ENCODE measurements at regions not wholly inside any gene's neighbourhood (a gene's known extent, or its start where the extent isn't known, plus 50 kb on each side); places are given as distances from the start of the nearest gene placed in this dataset.

DNA sequence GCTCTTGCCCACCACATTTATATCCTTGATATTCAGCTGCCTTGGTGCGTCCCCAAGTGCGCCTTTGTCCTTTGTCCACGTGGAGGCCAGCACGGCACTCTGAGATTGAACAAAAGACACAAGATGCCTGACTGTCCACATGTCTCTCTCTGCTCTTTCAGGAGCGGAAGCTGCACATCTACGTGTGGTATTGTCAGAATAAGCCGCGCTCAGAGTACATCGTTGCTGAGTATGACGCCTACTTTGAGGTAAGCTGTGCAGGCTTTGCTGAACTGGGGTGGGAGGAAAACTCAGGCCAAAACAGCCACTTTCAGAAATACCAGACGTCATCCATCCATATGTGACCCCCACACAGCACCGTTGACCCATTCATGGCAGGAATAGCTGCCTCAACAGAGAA is 72.0 kb upstream of the UMPS start:
- TF ChIP-seq, protein P1, sequence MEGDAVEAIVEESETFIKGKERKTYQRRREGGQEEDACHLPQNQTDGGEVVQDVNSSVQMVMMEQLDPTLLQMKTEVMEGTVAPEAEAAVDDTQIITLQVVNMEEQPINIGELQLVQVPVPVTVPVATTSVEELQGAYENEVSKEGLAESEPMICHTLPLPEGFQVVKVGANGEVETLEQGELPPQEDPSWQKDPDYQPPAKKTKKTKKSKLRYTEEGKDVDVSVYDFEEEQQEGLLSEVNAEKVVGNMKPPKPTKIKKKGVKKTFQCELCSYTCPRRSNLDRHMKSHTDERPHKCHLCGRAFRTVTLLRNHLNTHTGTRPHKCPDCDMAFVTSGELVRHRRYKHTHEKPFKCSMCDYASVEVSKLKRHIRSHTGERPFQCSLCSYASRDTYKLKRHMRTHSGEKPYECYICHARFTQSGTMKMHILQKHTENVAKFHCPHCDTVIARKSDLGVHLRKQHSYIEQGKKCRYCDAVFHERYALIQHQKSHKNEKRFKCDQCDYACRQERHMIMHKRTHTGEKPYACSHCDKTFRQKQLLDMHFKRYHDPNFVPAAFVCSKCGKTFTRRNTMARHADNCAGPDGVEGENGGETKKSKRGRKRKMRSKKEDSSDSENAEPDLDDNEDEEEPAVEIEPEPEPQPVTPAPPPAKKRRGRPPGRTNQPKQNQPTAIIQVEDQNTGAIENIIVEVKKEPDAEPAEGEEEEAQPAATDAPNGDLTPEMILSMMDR (IDR thresholded peaks at IDR 0.05; ENCODE audit: low read length) = no peak
- no peak for TF ChIP-seq EZH2 (IDR thresholded peaks at IDR 0.05; ENCODE audit: borderline replicate concordance, low read length)
